ENCODE measurements at regions not wholly inside any gene's neighbourhood (a gene's known extent, or its start where the extent isn't known, plus 50 kb on each side); places are given as distances from the start of the nearest gene placed in this dataset.
"Not testable (repeated sequence)": the region's sequence is repeated elsewhere in the genome, so short reads cannot be mapped to it uniquely, and the experiment has no call there.

DNA sequence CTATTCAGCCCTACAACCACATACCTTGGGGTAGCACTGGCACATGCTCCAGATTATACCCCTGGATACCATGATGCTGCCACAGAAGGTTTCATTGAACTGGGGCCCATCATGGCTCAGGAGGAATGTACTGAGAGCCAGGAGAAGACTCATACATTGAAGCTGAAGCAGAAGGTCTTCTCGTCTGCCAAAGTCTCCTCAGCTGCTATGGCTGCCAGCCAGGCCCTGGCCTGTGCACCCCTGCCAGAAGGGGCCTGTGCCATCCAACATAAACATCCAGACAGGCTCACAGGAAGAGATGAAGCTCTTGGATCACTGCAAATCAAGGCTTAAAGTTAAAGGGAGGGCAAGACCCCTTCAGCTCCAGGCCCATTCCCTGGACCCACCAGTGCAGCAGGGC is 364.2 kb downstream of the KCNJ18 start:
- TF ChIP-seq, protein P1, sequence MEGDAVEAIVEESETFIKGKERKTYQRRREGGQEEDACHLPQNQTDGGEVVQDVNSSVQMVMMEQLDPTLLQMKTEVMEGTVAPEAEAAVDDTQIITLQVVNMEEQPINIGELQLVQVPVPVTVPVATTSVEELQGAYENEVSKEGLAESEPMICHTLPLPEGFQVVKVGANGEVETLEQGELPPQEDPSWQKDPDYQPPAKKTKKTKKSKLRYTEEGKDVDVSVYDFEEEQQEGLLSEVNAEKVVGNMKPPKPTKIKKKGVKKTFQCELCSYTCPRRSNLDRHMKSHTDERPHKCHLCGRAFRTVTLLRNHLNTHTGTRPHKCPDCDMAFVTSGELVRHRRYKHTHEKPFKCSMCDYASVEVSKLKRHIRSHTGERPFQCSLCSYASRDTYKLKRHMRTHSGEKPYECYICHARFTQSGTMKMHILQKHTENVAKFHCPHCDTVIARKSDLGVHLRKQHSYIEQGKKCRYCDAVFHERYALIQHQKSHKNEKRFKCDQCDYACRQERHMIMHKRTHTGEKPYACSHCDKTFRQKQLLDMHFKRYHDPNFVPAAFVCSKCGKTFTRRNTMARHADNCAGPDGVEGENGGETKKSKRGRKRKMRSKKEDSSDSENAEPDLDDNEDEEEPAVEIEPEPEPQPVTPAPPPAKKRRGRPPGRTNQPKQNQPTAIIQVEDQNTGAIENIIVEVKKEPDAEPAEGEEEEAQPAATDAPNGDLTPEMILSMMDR (IDR thresholded peaks at IDR 0.05), result not testable (repeated sequence)
- TF ChIP-seq POLR2A (IDR thresholded peaks at IDR 0.05), result not testable (repeated sequence)

Data from testis (tissue), 2 donors.